Endodermal cell (in vitro differentiated cells): ENCODE measurements at regions not wholly inside any gene's neighbourhood (a gene's known extent, or its start where the extent isn't known, plus 50 kb on each side); places are given as distances from the start of the nearest gene placed in this dataset.

Experiments used
- DNase-seq: peaks from one replicate; pipeline ENCODE4 v3.0.0-alpha.2; 2017
- H3K27ac ChIP-seq: 2 replicates; pipeline ENCODE4 v1.5.1; 2013; ENCODE audit warnings: mild to moderate bottlenecking, low read depth, low read length, moderate library complexity
- H3K27me3 ChIP-seq: 2 replicates; pipeline ENCODE4 v1.6.1; 2013; ENCODE audit warnings: mild to moderate bottlenecking, low read length, moderate library complexity; ENCODE audit not compliant: insufficient read depth, control insufficient read depth, poor library complexity, severe bottlenecking
- H3K36me3 ChIP-seq: 2 replicates; pipeline ENCODE4 v1.7.0; 2013; ENCODE audit warnings: mild to moderate bottlenecking, low read length, moderate library complexity; ENCODE audit not compliant: control insufficient read depth, insufficient read depth
- H3K4me1 ChIP-seq: one replicate; pipeline ENCODE4 v1.7.0; 2013; ENCODE audit warnings: low read length; ENCODE audit not compliant: control insufficient read depth, insufficient read depth
- H3K4me3 ChIP-seq: 2 replicates; pipeline ENCODE4 v1.5.1; 2013; ENCODE audit warnings: mild to moderate bottlenecking, low read length, moderate library complexity
- H3K9ac ChIP-seq: 2 replicates; pipeline ENCODE4 v1.6.1; 2013; ENCODE audit warnings: mild to moderate bottlenecking, low read length, moderate library complexity; ENCODE audit not compliant: poor library complexity, severe bottlenecking; ENCODE audit errors: extremely low read depth
- H3K9me3 ChIP-seq: 2 replicates; pipeline ENCODE4 v1.6.1; 2013; ENCODE audit warnings: mild to moderate bottlenecking, low read length, moderate library complexity; ENCODE audit not compliant: control insufficient read depth
- H3K27ac Mint-ChIP-seq: 2 replicates; pipeline ENCODE4 v1.8.0; 2020; ENCODE audit warnings: mixed read lengths
- H3K27me3 Mint-ChIP-seq: 2 replicates; pipeline ENCODE4 v1.8.0; 2021; ENCODE audit warnings: mild to moderate bottlenecking, mixed read lengths; ENCODE audit not compliant: insufficient read depth
- H3K36me3 Mint-ChIP-seq: 2 replicates; pipeline ENCODE4 v1.8.0; 2020; ENCODE audit warnings: low read depth, mixed read lengths
- H3K4me1 Mint-ChIP-seq: 2 replicates; pipeline ENCODE4 v1.8.0; 2020; ENCODE audit warnings: mixed read lengths
- H3K4me3 Mint-ChIP-seq: 2 replicates; pipeline ENCODE4 v1.8.0; 2020; ENCODE audit warnings: mild to moderate bottlenecking, moderate library complexity, mixed read lengths
- H3K9me3 Mint-ChIP-seq: 2 replicates; pipeline ENCODE4 v1.8.0; 2020; ENCODE audit warnings: mild to moderate bottlenecking, mixed read lengths
- WGBS, 2 experiments: methylation state at CpG; one replicate each; pipeline versions ENCODE4 v1.1.5 to v1.1.7; 2013; ENCODE audit warnings: missing lambda C conversion rate in 2 of 2, mixed read lengths in 1 of 2; ENCODE audit not compliant: insufficient coverage in 1 of 2, insufficient read length in 1 of 2; 5-methylcytosine and 5-hydroxymethylcytosine counted together
- TF ChIP-seq, protein P1 (sequence below): fragments of 200-600 bp; sonication (generic); conservative IDR thresholded peaks from 2 replicates; pipeline ENCODE4 v1.5.0; 2021; ENCODE audit warnings: antibody characterized with exemption, mild to moderate bottlenecking

DNA sequence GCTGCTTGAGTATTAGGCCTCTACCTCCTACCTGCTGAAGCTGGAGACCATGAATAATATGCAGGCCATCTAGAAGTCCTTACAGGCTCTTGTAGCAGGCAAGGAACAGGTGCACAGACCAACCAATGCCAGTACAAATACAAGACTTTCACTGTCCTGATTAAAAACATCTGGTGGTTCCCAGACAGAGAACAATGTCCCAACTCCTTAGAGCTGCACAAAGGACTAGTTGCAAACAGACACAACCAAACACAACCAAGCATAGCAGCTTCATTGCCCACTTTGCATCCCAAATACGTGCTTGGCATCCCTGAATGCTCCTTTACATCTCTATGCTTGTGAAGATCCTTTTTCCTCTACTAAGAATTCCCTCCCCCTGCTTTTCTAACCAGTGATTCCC is 98.1 kb upstream of the CXADR start:
- no peaks in the 10 kb centered on the region for H3K9me3 Mint-ChIP-seq
- Histone ChIP-seq H3K9me3 (no peaks in the 10 kb centered on the region), H3K36me3 (no peaks in the 10 kb centered on the region), H3K4me3 (no peak overlapping the region), H3K4me1 (peaks cover 4% of the 10 kb centered on the region), H3K27me3 (no peaks in the 10 kb centered on the region), H3K27ac (no peak overlapping the region), H3K9ac (no peak overlapping the region)
- no peaks in the 10 kb centered on the region for H3K27me3 Mint-ChIP-seq
- no peak overlapping the region for H3K27ac Mint-ChIP-seq
- no peak for DNase-seq
- TF ChIP-seq, protein P1, sequence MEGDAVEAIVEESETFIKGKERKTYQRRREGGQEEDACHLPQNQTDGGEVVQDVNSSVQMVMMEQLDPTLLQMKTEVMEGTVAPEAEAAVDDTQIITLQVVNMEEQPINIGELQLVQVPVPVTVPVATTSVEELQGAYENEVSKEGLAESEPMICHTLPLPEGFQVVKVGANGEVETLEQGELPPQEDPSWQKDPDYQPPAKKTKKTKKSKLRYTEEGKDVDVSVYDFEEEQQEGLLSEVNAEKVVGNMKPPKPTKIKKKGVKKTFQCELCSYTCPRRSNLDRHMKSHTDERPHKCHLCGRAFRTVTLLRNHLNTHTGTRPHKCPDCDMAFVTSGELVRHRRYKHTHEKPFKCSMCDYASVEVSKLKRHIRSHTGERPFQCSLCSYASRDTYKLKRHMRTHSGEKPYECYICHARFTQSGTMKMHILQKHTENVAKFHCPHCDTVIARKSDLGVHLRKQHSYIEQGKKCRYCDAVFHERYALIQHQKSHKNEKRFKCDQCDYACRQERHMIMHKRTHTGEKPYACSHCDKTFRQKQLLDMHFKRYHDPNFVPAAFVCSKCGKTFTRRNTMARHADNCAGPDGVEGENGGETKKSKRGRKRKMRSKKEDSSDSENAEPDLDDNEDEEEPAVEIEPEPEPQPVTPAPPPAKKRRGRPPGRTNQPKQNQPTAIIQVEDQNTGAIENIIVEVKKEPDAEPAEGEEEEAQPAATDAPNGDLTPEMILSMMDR: no peak
- 30 to 71% methylated on average over 1 of the region's 1 CpG for WGBS, 2 experiments
- no peaks in the 10 kb centered on the region for H3K36me3 Mint-ChIP-seq
- peaks cover 2% of the 10 kb centered on the region for H3K4me1 Mint-ChIP-seq
- no peak overlapping the region for H3K4me3 Mint-ChIP-seq

DNA sequence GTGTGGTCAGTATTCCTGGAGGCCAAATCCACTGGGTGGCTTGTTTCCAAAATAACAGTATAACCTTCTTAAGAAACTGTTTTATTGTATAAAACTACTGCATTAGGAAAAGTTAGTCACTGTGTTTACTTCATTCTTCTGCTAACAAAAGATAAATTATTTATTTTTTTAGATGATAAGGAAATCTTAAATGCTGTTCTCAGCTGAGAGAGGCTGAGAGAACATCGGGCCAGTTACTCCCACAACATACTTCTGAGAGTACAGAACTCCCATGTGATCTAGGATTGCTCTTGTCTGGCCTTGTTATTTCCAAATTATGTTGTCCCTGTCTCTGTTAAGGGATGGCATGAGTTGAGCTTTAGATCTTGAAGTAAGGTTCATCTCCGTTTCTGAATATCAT is 96.7 kb upstream of the CXADR start:
- no peak overlapping the region for H3K4me3 Mint-ChIP-seq
- TF ChIP-seq, protein P1: no peak
- no peak for DNase-seq
- Histone ChIP-seq H3K9ac (no peak overlapping the region), H3K4me3 (no peak overlapping the region), H3K27me3 (no peaks in the 10 kb centered on the region), H3K27ac (no peak overlapping the region), H3K36me3 (no peaks in the 10 kb centered on the region), H3K9me3 (no peaks in the 10 kb centered on the region), H3K4me1 (peaks cover 4% of the 10 kb centered on the region)
- H3K27ac Mint-ChIP-seq: no peak overlapping the region
- no peaks in the 10 kb centered on the region for H3K27me3 Mint-ChIP-seq
- H3K4me1 Mint-ChIP-seq: peaks cover 2% of the 10 kb centered on the region
- no peaks in the 10 kb centered on the region for H3K36me3 Mint-ChIP-seq
- 100% methylated on average over 1 to 2 of the region's 2 CpGs for whole genome bisulfite sequencing, 2 experiments
- H3K9me3 Mint-ChIP-seq: no peaks in the 10 kb centered on the region

DNA sequence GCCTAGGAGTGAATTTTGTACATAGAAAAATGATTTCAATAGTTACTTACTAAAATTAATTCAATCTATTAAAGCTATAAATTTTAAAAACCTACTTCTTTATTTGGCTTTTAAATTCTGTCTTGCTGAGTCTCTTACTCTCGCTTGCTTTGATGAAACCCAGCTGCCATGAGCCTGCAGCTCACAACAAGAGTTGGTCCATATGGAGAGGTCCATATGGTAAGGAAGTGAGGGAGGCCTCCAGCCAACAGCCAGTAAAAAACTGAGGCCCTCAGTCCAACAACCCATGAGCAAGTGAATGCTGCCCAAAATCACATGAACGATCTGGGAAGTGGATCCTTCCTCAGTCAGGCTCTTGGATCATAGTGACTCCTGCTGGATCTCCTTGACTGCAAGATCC is 89.9 kb upstream of the CXADR start:
- no peak overlapping the region for H3K9ac ChIP-seq
- H3K4me1 ChIP-seq: no peaks in the 10 kb centered on the region
- 91 to 100% methylated on average over 1 to 2 of the region's 2 CpGs for WGBS, 2 experiments
- no peaks in the 10 kb centered on the region for H3K36me3 ChIP-seq
- TF ChIP-seq, protein P1: no peak
- peaks cover 7% of the 10 kb centered on the region for H3K9me3 Mint-ChIP-seq
- H3K4me1 Mint-ChIP-seq: no peaks in the 10 kb centered on the region
- no peaks in the 10 kb centered on the region for H3K9me3 ChIP-seq
- no peak overlapping the region for H3K4me3 ChIP-seq
- H3K27me3 Mint-ChIP-seq: peaks cover 2% of the 10 kb centered on the region
- no peaks in the 10 kb centered on the region for H3K36me3 Mint-ChIP-seq
- no peak overlapping the region for H3K27ac ChIP-seq
- H3K27ac Mint-ChIP-seq: no peak overlapping the region
- no peak overlapping the region for H3K4me3 Mint-ChIP-seq
- H3K27me3 ChIP-seq: no peaks in the 10 kb centered on the region
- no peak for DNase-seq
